Putamen (tissue), 1 donor: ENCODE measurements at regions not wholly inside any gene's neighbourhood (a gene's known extent, or its start where the extent isn't known, plus 50 kb on each side); places are given as distances from the start of the nearest gene placed in this dataset.

Experiments used
- DNase-seq: peaks from one replicate; pipeline ENCODE4 v3.0.0-alpha.2; 2016; ENCODE audit warnings: low spot score

DNA sequence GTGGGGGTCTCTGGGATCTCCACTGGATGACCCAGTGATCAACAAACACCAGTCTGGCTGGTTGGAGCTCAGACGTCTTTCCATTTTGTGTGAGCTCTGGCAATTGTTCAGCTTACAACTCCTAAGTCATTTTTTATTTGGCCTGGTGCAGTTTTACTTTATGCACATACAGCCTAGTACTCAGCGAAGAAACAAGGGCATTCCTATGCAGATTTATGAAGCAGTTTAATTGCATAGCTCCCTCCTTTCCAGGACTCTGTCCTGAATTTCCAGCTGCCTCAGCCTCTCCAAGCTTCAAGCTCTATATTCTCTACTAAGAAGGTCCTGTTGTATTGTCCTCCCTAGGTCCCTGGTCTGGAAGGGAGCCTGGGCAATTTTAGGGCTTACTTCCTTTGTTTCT is 145.6 kb upstream of the GALNT17 start:
- no peak for DNase-seq

DNA sequence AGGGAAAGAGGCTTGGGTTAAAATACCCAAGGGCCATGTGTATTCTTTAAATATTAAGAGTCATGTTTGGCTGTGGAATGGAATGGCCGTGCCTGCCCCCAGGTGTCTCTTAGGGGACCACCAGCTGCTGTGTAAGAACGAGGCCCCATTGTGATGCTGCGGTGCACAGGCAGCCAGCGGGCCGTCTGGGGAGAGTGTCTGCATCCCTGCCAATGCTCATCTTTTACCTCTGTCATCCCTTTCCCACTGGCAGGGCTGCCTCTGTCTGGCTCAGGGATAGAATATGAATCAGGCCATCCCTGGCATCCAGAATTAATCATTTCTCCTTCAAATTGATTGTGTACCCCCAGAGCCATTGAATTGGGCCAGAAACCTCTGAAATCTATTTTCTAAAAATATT is 137.8 kb upstream of the GALNT17 start:
- no peak for DNase-seq

DNA sequence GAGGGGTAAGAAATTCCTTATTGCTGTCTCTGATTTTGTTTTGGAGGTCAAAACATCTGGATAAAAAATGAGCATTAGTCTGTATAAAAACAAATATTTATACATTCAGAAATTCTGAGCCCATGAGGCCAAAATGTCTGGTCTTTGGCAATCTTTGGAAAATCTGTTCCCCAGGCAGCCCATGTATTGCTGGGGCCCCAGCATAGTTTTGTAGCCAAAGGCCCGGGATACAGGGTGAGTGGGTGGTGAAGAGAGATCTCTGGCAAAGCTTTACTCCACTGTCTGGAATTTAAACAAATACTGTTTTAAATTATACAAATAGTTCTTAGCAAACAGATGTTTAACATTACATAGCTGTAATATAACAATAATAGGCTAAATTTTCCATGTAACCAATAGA is 134.7 kb upstream of the GALNT17 start:
- DNase-seq: no peak

DNA sequence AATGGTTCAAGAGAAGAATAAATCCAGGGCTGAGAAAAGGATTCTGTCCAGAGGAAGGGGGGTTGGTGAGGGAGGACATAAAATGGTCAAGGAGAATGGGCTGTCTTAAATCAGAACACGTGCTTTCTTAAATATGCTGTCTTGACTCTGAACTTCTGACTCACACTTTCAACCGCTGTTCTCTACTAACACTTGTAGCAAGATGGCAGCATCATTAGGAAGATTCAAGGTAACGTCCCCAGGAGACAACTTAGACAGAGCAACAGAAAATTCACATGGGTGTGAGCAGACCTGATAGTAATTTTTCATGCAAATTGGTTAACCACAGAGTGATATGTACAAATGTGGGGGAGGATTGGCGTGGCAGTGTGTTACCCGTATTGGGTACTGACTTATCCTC is 126.8 kb upstream of the GALNT17 start:
- DNase-seq: no peak

DNA sequence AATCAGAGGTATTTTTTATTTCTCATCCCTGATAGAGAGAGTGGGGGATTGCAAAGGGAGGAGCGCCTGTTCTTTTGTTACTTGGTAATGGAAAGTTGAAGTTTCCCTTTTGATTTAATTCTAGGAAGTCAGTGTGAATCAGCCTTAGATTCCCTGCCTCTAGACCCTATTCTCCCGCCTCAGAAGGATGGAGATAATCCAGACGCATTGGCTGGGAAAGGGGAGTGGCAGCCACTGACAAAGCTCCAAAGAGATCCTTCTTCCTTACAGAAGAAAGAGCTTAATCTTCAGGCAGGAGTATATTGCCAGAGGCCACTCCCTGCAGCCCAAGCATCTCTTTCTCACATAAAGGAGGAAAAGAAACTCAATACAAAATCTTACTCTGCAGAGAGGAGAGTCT is 122.3 kb upstream of the GALNT17 start:
- no peak for DNase-seq

DNA sequence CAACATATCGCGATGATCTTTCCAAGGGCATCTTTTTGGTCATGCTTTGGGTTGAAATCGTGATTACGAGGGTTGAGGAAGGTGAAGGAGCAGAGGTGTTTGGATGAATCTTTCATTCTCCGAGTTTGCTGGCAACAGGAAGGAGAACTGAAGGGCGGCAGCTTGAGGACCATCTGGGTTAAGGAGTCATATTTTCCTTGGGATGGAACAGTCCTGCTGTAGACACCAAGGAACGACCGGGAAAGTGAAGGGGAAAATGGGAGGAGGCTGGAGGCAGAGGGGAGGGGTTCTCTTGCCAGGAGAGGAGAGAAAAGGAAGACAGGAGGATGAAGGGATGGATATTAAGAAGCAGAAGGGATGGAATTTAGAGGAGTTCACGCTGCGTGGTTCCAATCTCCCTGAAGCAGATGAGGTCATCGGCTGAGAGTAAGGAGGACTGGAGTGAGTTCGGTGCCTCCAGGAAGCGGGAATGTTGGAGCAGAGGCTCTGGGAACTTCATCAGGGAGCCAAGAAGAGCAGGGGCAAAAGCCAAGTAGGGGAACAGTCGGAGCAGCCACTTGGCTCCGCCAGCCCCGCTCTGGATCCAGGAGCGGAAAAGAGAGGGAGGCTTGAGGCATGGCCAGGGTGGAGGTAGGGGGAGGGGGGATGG is 116.6 kb upstream of the GALNT17 start:
- DNase-seq: no peak

DNA sequence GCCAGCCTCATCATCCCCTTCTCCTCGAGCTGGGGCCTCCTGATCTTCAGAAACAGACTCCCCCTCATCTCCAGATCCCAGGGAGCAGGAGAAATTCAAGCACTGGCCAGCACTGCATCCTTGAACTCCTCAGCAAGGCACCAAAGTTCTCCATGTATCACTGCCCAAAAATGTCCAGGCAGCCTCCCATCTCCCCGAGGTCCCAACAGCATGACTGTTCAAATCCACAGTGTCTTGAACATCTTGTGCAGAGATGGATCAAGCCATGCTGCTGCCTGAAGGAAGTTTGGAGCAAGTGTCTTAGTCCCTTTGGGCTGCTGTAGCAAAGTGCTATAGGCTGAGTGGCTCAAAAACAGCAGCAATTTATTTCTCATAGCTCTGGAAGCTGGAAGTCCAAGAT is 115.5 kb upstream of the GALNT17 start:
- no peak for DNase-seq

DNA sequence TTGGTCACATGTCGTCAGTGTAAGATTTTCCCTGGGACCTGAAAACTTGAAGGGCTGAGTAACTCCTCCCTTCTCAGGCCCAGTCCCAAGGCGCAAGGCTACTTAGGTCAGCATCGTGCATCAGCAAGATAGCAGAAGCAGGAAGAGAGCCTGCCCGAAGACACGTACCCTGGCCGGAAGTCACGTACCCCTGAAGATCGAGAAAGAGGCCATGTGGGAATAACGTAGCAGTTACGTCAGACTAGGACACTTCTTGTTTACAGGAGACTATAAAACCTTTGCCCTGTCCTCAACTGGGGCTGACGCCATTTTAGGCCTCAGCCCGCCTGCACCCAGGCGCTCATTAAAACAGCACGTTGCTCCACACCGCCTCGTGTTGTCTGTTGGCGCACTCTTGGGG is 114.3 kb upstream of the GALNT17 start:
- DNase-seq: no peak

DNA sequence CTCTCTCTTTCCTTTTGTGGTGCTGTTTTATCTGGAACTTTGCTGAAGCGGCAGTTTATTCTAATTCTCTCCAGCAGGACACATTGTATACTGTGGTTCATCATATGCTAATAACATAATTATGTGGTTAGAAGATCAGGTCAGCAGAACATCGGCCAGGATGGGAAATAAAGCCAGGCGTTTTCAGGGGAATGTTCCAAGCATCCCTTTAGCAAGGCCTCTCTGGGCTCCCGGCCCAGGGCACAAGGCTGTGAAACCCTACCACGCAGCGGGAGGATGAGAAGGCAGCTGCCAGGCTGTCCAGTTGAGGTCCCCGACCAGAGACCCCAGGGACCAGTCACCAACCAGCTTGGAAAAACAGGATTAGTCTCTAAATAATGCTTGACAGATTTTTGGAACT is 112.2 kb upstream of the GALNT17 start:
- no peak for DNase-seq

DNA sequence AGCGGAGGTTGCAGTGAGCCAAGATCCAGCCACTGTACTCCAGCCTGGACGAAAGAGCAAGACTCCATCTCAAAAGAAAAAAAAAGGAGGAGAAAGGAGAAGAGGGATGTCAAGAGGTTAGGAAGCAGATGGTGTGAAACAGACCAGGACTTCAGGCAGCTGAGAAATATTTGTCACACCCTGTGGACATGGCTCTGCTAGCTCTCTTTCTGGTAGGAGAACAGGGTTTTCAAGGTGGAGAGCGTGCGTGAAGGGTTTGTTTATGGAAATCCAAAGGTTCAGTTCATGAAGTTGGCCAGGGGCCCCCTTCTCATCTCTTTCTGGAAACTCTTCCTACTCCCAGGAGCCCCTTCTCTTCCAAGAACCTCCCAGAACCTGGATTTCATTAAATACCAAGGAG is 110.8 kb upstream of the GALNT17 start:
- no peak for DNase-seq

DNA sequence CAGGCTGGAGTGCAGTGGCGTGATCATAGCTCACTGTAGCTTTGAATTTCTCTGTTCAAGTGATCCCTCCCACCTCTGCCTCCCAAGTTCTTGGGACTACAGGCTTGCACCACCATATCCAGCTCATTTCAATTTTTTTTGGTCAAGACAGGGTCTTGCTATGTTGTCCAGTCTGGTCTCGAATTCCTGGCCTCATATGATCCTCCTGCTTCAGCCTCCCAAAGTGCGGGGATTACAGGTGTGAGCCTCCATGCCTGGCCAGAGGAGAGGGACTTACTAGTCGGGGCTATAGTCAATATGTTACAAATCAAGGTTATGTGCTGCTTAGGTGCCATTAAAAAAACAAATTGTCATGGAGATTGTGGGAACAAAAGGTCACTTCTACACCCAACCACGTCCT is 105.3 kb upstream of the GALNT17 start:
- no peak for DNase-seq

DNA sequence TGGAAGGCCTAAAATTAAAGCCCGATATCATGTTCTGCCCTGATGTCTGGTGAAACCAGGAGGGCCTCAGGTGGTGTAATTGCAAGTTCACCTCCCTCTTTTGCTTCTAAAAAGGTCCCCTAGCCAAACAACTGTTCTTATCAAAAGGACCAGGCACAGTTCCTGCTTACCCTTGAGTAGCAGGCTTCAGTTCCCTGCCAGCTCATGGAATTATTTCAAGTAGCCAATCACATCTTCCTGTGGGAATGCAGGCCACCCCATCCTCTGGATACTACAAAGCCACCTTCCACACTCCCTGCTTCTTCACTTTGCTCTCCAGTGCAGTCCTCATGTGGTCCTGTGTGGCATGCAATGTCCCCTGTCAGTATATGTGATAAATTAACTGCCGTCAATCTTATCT is 97.7 kb upstream of the GALNT17 start:
- no peak for DNase-seq

DNA sequence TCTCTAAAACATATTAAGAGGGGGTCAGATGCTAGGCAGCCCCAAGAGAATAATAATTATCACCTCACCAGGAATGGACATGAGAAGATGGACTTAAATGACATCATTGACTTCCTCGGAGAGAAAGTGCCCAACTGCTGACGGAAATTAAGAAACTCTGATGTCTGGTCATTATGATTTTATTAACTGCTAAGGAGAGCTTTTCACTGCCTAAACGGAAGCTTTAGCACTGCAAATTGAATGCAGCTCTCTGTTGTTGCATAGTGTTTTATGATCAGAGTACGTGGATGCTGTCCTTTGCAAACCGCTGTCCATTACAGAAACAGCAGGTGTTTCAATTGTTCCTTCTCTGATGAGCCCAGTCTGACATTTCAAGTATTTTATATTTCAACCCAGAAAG is 89.4 kb upstream of the GALNT17 start:
- DNase-seq: no peak

DNA sequence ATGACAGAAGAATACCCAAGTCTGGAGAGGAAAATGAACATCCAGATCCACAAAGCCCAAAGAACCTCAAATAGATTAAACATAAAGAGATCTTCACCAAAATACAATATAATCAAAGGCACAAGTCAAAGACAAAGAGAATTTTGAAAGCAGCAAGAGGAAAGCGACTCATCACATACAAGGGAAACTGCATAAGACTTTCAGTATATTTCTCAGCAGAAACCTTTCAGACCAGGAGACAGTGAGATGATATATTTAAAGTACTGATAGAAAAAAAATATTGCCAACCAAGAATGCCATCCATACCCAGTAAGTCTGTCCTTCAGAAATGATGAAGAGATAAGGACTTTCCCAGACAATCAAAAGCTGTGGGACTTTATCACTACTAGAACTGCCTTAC is 81.5 kb upstream of the GALNT17 start:
- no peak for DNase-seq

DNA sequence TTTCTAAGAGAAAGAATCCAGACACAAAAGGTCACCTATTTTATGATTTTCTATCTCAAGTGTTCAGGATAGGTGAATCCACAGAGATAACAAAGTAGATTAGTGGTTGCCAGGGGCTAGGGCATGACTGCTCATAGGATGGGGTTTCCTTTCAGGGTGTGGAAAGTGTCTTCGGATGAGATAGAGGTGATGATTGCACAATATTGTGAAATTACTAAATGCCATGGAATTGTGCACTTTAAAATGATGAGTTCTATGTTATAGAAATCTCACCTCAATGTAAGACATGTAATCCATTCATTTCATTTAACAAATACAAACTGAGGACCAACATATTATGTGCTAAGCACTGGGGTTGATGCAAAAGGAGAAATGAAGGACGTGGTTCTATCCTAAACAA is 76.4 kb upstream of the GALNT17 start:
- DNase-seq: no peak

DNA sequence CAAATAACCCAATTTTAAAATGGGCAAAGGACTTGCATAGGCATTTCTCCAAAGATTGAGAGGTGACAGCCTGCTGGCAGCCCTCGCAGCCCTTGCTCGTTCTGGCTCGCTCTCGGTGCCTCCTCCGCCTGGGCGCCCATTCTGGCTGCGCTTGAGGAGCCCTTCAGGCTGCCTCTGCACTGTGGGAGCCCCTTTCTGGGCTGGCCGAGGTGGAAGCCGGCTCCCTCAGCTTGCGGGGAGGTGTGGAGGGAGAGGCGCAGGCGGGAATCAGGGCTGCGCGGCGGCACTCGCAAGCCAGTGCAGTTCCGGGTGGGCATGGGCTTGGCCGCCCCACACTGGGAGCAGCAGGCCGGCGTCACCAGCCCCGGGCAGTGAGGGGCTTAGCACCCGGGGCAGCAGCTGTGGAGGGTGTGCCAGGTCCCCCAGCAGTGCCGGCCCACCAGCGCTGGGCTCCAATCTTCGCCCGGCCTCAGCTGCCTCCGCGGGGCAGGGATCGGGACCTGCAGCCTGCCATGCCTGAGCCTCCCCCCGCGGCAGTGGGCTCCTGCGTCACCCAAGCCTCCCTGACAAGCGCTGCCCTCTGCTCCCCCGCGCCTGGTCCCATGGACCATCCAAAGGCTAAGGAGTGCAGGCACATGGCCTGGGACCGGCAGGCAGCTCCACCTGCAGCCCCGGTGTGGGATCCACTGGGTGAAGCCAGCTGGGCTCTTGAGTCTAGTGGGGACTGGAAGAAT is 54.0 kb upstream of the GALNT17 start:
- no peak for DNase-seq
